ENCODE measurements at regions not wholly inside any gene's neighbourhood (a gene's known extent, or its start where the extent isn't known, plus 50 kb on each side); places are given as distances from the start of the nearest gene placed in this dataset.

- Histone ChIP-seq H3K79me2 (ENCODE audit: insufficient read depth, low read length) (no peaks in the 10 kb centered on the region), H2AFZ (ENCODE audit: low read length) (no peak overlapping the region), H3K4me1 (ENCODE audit: insufficient read depth, low read length) (no peaks in the 10 kb centered on the region), H3K27ac (ENCODE audit: low read depth, low read length) (no peak overlapping the region), H3K9me3 (ENCODE audit: low read depth, low read length) (peaks cover under 1% of the 10 kb centered on the region), H3K4me3 (ENCODE audit: insufficient read depth, low read length) (no peak overlapping the region), H3K36me3 (ENCODE audit: insufficient read depth, low read length) (no peaks in the 10 kb centered on the region), H3K27me3 (ENCODE audit: insufficient read depth, low read length) (no peaks in the 10 kb centered on the region), H4K20me1 (ENCODE audit: insufficient read depth, low read length) (no peaks in the 10 kb centered on the region), H3K4me2 (ENCODE audit: insufficient read depth, low read length) (no peak overlapping the region)
- no peak for DNase-seq (ENCODE audit: insufficient read length, low spot score, missing footprints)
- no peak for TF ChIP-seq CTCF (IDR thresholded peaks at IDR 0.05; ENCODE audit: extremely low read depth, low read depth, low read length)
Measured at GRCh38 chr1:83615370-83615769, 383.6 kb downstream of the TTLL7 start.

GRCh38 chr1:83606416-83606955, 392.4 kb downstream of the TTLL7 start:
- Histone ChIP-seq H3K27ac (ENCODE audit: low read depth, low read length) (no peak overlapping the region), H3K36me3 (ENCODE audit: insufficient read depth, low read length) (no peaks in the 10 kb centered on the region), H2AFZ (ENCODE audit: low read length) (no peak overlapping the region), H3K27me3 (ENCODE audit: insufficient read depth, low read length) (no peaks in the 10 kb centered on the region), H3K4me1 (ENCODE audit: insufficient read depth, low read length) (no peaks in the 10 kb centered on the region), H4K20me1 (ENCODE audit: insufficient read depth, low read length) (no peaks in the 10 kb centered on the region), H3K4me2 (ENCODE audit: insufficient read depth, low read length) (no peak overlapping the region), H3K4me3 (ENCODE audit: insufficient read depth, low read length) (no peak overlapping the region), H3K9me3 (ENCODE audit: low read depth, low read length) (peaks cover 2% of the 10 kb centered on the region), H3K79me2 (ENCODE audit: insufficient read depth, low read length) (no peaks in the 10 kb centered on the region)
- no peak for DNase-seq (ENCODE audit: insufficient read length, low spot score, missing footprints)
- TF ChIP-seq CTCF (IDR thresholded peaks at IDR 0.05; ENCODE audit: extremely low read depth, low read depth, low read length) = no peak

- Histone ChIP-seq H3K79me2 (ENCODE audit: insufficient read depth, low read length) (no peaks in the 10 kb centered on the region), H3K27me3 (ENCODE audit: insufficient read depth, low read length) (no peaks in the 10 kb centered on the region), H2AFZ (ENCODE audit: low read length) (no peak overlapping the region), H3K4me3 (ENCODE audit: insufficient read depth, low read length) (no peak overlapping the region), H3K4me1 (ENCODE audit: insufficient read depth, low read length) (no peaks in the 10 kb centered on the region), H3K27ac (ENCODE audit: low read depth, low read length) (no peak overlapping the region), H3K9me3 (ENCODE audit: low read depth, low read length) (no peaks in the 10 kb centered on the region), H3K36me3 (ENCODE audit: insufficient read depth, low read length) (no peaks in the 10 kb centered on the region), H4K20me1 (ENCODE audit: insufficient read depth, low read length) (no peaks in the 10 kb centered on the region), H3K4me2 (ENCODE audit: insufficient read depth, low read length) (no peak overlapping the region)
- DNase-seq (ENCODE audit: insufficient read length, low spot score, missing footprints) = no peak
- TF ChIP-seq CTCF (IDR thresholded peaks at IDR 0.05; ENCODE audit: extremely low read depth, low read depth, low read length) = no peak
Measured at GRCh38 chr1:83596331-83596730, 402.6 kb downstream of the TTLL7 start.

- Histone ChIP-seq H3K4me1 (ENCODE audit: insufficient read depth, low read length) (no peaks in the 10 kb centered on the region), H3K4me3 (ENCODE audit: insufficient read depth, low read length) (no peak overlapping the region), H3K9me3 (ENCODE audit: low read depth, low read length) (no peaks in the 10 kb centered on the region), H3K36me3 (ENCODE audit: insufficient read depth, low read length) (no peaks in the 10 kb centered on the region), H2AFZ (ENCODE audit: low read length) (no peak overlapping the region), H3K27ac (ENCODE audit: low read depth, low read length) (no peak overlapping the region), H3K79me2 (ENCODE audit: insufficient read depth, low read length) (no peaks in the 10 kb centered on the region), H4K20me1 (ENCODE audit: insufficient read depth, low read length) (no peaks in the 10 kb centered on the region), H3K27me3 (ENCODE audit: insufficient read depth, low read length) (no peaks in the 10 kb centered on the region), H3K4me2 (ENCODE audit: insufficient read depth, low read length) (no peak overlapping the region)
- DNase-seq (ENCODE audit: insufficient read length, low spot score, missing footprints) = no peak
- TF ChIP-seq CTCF (IDR thresholded peaks at IDR 0.05; ENCODE audit: extremely low read depth, low read depth, low read length) = no peak
Measured at GRCh38 chr1:83593073-83593472, 405.9 kb downstream of the TTLL7 start.
